Natural killer cell (primary cell): ENCODE measurements at regions not wholly inside any gene's neighbourhood (a gene's known extent, or its start where the extent isn't known, plus 50 kb on each side); places are given as distances from the start of the nearest gene placed in this dataset.

Experiments
- ATAC-seq, 3 donors: fragments of 150-1000 bp in 2 of 3; fragments of 200-7000 bp in 1 of 3; cut with Tn5 transposase; 1 replicate in 1 of 3; 2 replicates in 2 of 3; pipeline ENCODE4 v1.10.0; 2021; ENCODE audit warnings: mild to moderate bottlenecking in 2 of 3, moderate library complexity in 2 of 3
- DNase-seq, 2 donors: peaks; one replicate each; pipeline versions ENCODE4 v3.0.0 to v3.0.0-alpha.2; 2013 to 2021; ENCODE audit warnings: mixed read lengths in 1 of 2
- H3K27ac ChIP-seq: one replicate; pipeline ENCODE4 v1.5.1; 2013; ENCODE audit warnings: mild to moderate bottlenecking, low read length
- H3K27me3 ChIP-seq: one replicate; pipeline ENCODE4 v1.6.1; 2013; ENCODE audit warnings: low read length; ENCODE audit not compliant: control insufficient read depth, insufficient read depth
- H3K36me3 ChIP-seq: one replicate; pipeline ENCODE4 v1.6.1; 2013; ENCODE audit warnings: low read length; ENCODE audit not compliant: control insufficient read depth, insufficient read depth
- H3K4me1 ChIP-seq: one replicate; pipeline ENCODE4 v1.6.1; 2013; ENCODE audit warnings: low read length; ENCODE audit not compliant: control insufficient read depth, insufficient read depth
- H3K4me3 ChIP-seq: one replicate; pipeline ENCODE4 v1.5.1; 2013; ENCODE audit warnings: low read length
- H3K9me3 ChIP-seq: one replicate; pipeline ENCODE4 v1.6.1; 2013; ENCODE audit warnings: low read length; ENCODE audit not compliant: control insufficient read depth, insufficient read depth
- H3K27ac Mint-ChIP-seq, 2 donors: one replicate each; pipeline ENCODE4 v1.8.0; 2022; ENCODE audit warnings: mild to moderate bottlenecking in 2 of 2, mixed read lengths in 2 of 2, moderate library complexity in 1 of 2
- H3K27me3 Mint-ChIP-seq, 2 donors: one replicate each; pipeline ENCODE4 v1.8.0; 2022; ENCODE audit warnings: low read depth in 2 of 2, mixed read lengths in 2 of 2
- H3K36me3 Mint-ChIP-seq: one replicate; pipeline ENCODE4 v1.8.0; 2022; ENCODE audit warnings: mixed read lengths
- H3K4me1 Mint-ChIP-seq, 2 donors: one replicate each; pipeline ENCODE4 v1.8.0; 2022; ENCODE audit warnings: mixed read lengths in 2 of 2
- H3K4me3 Mint-ChIP-seq: one replicate; pipeline ENCODE4 v1.8.0; 2022; ENCODE audit warnings: mild to moderate bottlenecking, moderate library complexity, mixed read lengths
- H3K9me3 Mint-ChIP-seq, 2 donors: one replicate each; pipeline ENCODE4 v1.8.0; 2022; ENCODE audit warnings: mixed read lengths in 2 of 2
- WGBS: methylation state at CpG from one replicate; pipeline ENCODE4 v1.1.7; 2013; ENCODE audit warnings: missing lambda C conversion rate; ENCODE audit not compliant: insufficient coverage; 5-methylcytosine and 5-hydroxymethylcytosine counted together
- intact Hi-C: fragments of 100-400 bp; cut with micrococcal nuclease; formaldehyde crosslinking; loops from one replicate; pipeline ENCODE4 v1.14.2; 2022
- TF ChIP-seq, protein P1 (sequence below): fragments of 200-600 bp; IDR thresholded peaks from one replicate; pipeline ENCODE4 v1.8.0; 2022; ENCODE audit warnings: antibody characterized with exemption

DNA sequence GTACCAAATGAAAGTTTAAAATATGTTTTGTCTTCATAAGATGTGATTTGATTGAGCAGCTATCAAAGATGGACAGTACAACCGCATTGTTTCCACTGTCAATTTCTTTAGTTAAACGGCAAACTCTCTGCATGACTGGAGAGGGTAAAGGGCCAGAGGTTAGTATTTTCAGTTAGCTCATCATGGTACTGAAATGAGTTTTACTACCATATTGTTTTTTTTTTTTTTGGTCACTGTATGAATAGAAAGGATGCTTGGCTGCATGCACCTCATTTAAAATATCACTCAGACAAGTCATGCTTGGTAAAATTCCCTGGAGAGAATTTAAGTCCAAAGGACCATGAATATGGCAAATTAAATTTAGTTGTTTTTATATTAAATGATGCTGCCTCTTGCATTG lies 942.1 kb upstream of the SPRY2 start:
- no peak overlapping the region for H3K27ac Mint-ChIP-seq
- no peak for ATAC-seq
- peaks cover 10% of the 10 kb centered on the region for H3K36me3 Mint-ChIP-seq
- DNase-seq: no peak
- no peaks in the 10 kb centered on the region for H3K4me1 Mint-ChIP-seq
- Histone ChIP-seq H3K4me1 (no peaks in the 10 kb centered on the region), H3K36me3 (no peaks in the 10 kb centered on the region), H3K27ac (no peak overlapping the region), H3K27me3 (no peaks in the 10 kb centered on the region), H3K4me3 (no peak overlapping the region), H3K9me3 (peaks cover 11% of the 10 kb centered on the region)
- TF ChIP-seq, protein P1, sequence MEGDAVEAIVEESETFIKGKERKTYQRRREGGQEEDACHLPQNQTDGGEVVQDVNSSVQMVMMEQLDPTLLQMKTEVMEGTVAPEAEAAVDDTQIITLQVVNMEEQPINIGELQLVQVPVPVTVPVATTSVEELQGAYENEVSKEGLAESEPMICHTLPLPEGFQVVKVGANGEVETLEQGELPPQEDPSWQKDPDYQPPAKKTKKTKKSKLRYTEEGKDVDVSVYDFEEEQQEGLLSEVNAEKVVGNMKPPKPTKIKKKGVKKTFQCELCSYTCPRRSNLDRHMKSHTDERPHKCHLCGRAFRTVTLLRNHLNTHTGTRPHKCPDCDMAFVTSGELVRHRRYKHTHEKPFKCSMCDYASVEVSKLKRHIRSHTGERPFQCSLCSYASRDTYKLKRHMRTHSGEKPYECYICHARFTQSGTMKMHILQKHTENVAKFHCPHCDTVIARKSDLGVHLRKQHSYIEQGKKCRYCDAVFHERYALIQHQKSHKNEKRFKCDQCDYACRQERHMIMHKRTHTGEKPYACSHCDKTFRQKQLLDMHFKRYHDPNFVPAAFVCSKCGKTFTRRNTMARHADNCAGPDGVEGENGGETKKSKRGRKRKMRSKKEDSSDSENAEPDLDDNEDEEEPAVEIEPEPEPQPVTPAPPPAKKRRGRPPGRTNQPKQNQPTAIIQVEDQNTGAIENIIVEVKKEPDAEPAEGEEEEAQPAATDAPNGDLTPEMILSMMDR: no peak
- 97% methylated on average over 2 of the region's 2 CpGs for WGBS
- no peak overlapping the region for H3K4me3 Mint-ChIP-seq
- H3K27me3 Mint-ChIP-seq: no peaks in the 10 kb centered on the region
- peaks cover 18 to 25% of the 10 kb centered on the region in 2 donors for H3K9me3 Mint-ChIP-seq
- intact Hi-C loops: no loop called here

DNA sequence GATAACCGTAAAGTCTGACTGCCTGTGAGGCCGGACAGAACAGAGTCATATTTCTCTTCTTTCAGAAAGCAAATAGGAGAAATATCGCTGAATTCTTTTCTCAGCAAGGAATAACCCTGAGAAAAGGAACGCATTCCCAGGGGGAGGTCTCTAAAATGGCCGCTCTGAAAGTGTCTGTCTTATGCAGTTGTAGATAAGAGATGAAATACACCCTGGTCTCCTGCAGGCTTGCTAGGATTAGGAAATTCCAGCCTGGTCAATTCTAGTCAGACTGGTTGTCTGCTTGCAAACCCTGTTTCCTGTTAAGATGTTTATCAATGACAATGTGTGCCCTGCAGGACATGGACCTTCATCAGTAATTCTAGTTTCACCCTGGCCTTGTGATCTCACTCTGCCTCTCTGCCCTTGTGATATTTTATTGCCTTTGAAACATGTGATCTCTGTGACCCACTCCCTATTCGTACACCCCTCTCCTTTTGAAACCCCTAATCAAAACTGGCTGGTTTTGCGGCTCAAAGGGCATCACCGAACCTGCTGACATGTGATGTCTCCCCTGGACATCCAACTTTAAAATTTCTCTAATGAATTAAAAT lies 934.8 kb upstream of the SPRY2 start:
- Histone ChIP-seq H3K4me1 (no peaks in the 10 kb centered on the region), H3K4me3 (no peak overlapping the region), H3K9me3 (peaks cover 12% of the 10 kb centered on the region), H3K36me3 (no peaks in the 10 kb centered on the region), H3K27me3 (no peaks in the 10 kb centered on the region), H3K27ac (no peak overlapping the region)
- TF ChIP-seq, protein P1: no peak
- Mint-ChIP-seq H3K4me3 (no peak overlapping the region), H3K36me3 (peaks cover 16% of the 10 kb centered on the region), H3K4me1 (no peaks in the 10 kb centered on the region), H3K9me3 (peaks cover 18 to 30% of the 10 kb centered on the region in 2 donors), H3K27ac (no peak overlapping the region), H3K27me3 (no peaks in the 10 kb centered on the region)
- DNase-seq (no peak), ATAC-seq (no peak)
- 90% methylated on average over 8 of the region's 8 CpGs for WGBS
- intact Hi-C loops: no loop called here

- DNase-seq (no peak), ATAC-seq (no peak)
- Mint-ChIP-seq H3K36me3 (no peaks in the 10 kb centered on the region), H3K4me3 (no peak overlapping the region), H3K27ac (no peak overlapping the region), H3K9me3 (peaks cover 7 to 10% of the 10 kb centered on the region in 2 donors), H3K27me3 (no peaks in the 10 kb centered on the region), H3K4me1 (no peaks in the 10 kb centered on the region)
- peaks cover 5% of the 10 kb centered on the region for H3K9me3 ChIP-seq
- H3K27ac ChIP-seq: no peak overlapping the region
- WGBS: 70% methylated on average over 2 of the region's 2 CpGs
- intact Hi-C loops: no loop called here
- no peaks in the 10 kb centered on the region for H3K27me3 ChIP-seq
- TF ChIP-seq, protein P1: no peak
- no peaks in the 10 kb centered on the region for H3K4me1 ChIP-seq
- H3K36me3 ChIP-seq: no peaks in the 10 kb centered on the region
- H3K4me3 ChIP-seq: no peak overlapping the region
Measured at GRCh38 chr13:81247711-81248110, 906.8 kb upstream of the SPRY2 start.

GRCh38 chr13:81246556-81246955 lies 905.6 kb upstream of the SPRY2 start:
- H3K36me3 ChIP-seq: no peaks in the 10 kb centered on the region
- H3K4me3 ChIP-seq: no peak overlapping the region
- no peak overlapping the region for H3K27ac ChIP-seq
- DNase-seq (no peak), ATAC-seq (no peak)
- Mint-ChIP-seq H3K27me3 (no peaks in the 10 kb centered on the region), H3K4me1 (no peaks in the 10 kb centered on the region), H3K27ac (no peak overlapping the region), H3K36me3 (no peaks in the 10 kb centered on the region), H3K4me3 (no peak overlapping the region), H3K9me3 (peaks cover 10 to 14% of the 10 kb centered on the region in 2 donors)
- TF ChIP-seq, protein P1: no peak
- H3K4me1 ChIP-seq: no peaks in the 10 kb centered on the region
- H3K9me3 ChIP-seq: peaks cover 5% of the 10 kb centered on the region
- 83% methylated on average over 6 of the region's 6 CpGs for WGBS
- no peaks in the 10 kb centered on the region for H3K27me3 ChIP-seq
- intact Hi-C loops: no loop called here
